Activated naive CD4-positive, alpha-beta T cell treated with anti-CD3 and anti-CD28 coated beads, Interleukin-2, amount 50 U/mL, for 72 hours (primary cell): ENCODE measurements at regions not wholly inside any gene's neighbourhood (a gene's known extent, or its start where the extent isn't known, plus 50 kb on each side); places are given as distances from the start of the nearest gene placed in this dataset.
"Not testable (repeated sequence)": the region's sequence is repeated elsewhere in the genome, so short reads cannot be mapped to it uniquely, and the experiment has no call there.

ENCODE experiments used
- ATAC-seq, 2 donors: fragments of 150-1000 bp; cut with Tn5 transposase; 2 replicates each; pipeline ENCODE4 v1.10.0; 2021; ENCODE audit warnings: mild to moderate bottlenecking in 2 of 2, moderate library complexity in 2 of 2
- DNase-seq, 2 donors: peaks; one replicate each; pipeline ENCODE4 v3.0.0; 2021 to 2022; ENCODE audit warnings: low spot score in 2 of 2
- H3K27ac Mint-ChIP-seq, 2 donors: one replicate each; pipeline ENCODE4 v1.8.0; 2022; ENCODE audit warnings: mild to moderate bottlenecking in 2 of 2, mixed read lengths in 2 of 2
- H3K36me3 Mint-ChIP-seq, 2 donors: one replicate each; pipeline ENCODE4 v1.8.0; 2022; ENCODE audit warnings: mixed read lengths in 2 of 2
- H3K9me3 Mint-ChIP-seq, 2 donors: one replicate each; pipeline ENCODE4 v1.8.0; 2022; ENCODE audit warnings: mixed read lengths in 2 of 2

GRCh38 chr10:108633046-108633445 is 1290.3 kb downstream of the XPNPEP1 start:
- H3K27ac Mint-ChIP-seq: no peak overlapping the region
- DNase-seq: no peak
- H3K9me3 Mint-ChIP-seq: peaks cover 17 to 22% of the 10 kb centered on the region in 2 donors
- H3K36me3 Mint-ChIP-seq: no peaks in the 10 kb centered on the region
- no peak for ATAC-seq

GRCh38 chr10:108632144-108632543 is 1291.2 kb downstream of the XPNPEP1 start:
- DNase-seq (no peak), ATAC-seq (no peak)
- H3K36me3 Mint-ChIP-seq: no peaks in the 10 kb centered on the region

GRCh38 chr10:108631332-108631731 is 1292.0 kb downstream of the XPNPEP1 start:
- Mint-ChIP-seq H3K27ac (no peak overlapping the region), H3K36me3 (no peaks in the 10 kb centered on the region), H3K9me3 (peaks cover 9 to 14% of the 10 kb centered on the region in 2 donors)
- no peak for DNase-seq
- ATAC-seq: no peak

More at GRCh38 chr10:108632144-108632543, 1291.2 kb downstream of the XPNPEP1 start:
- no peak overlapping the region for H3K27ac Mint-ChIP-seq
- H3K9me3 Mint-ChIP-seq: peaks cover 11 to 16% of the 10 kb centered on the region in 2 donors

GRCh38 chr10:108629834-108630233 is 1293.5 kb downstream of the XPNPEP1 start:
- Mint-ChIP-seq H3K9me3 (peaks cover 9 to 17% of the 10 kb centered on the region in 2 donors), H3K36me3 (no peaks in the 10 kb centered on the region), H3K27ac (no peak overlapping the region)
- no peak for DNase-seq
- no peak for ATAC-seq

GRCh38 chr10:108624052-108624451 is 1299.3 kb downstream of the XPNPEP1 start:
- H3K36me3 Mint-ChIP-seq: no peaks in the 10 kb centered on the region
- H3K9me3 Mint-ChIP-seq: peaks cover 0 to 12% of the 10 kb centered on the region in 2 donors
- ATAC-seq: no peak
- no peak for DNase-seq
- H3K27ac Mint-ChIP-seq: no peak overlapping the region

GRCh38 chr10:108620821-108621534 is 1302.3 kb downstream of the XPNPEP1 start:
- no peak for DNase-seq
- no peak for ATAC-seq
- H3K27ac Mint-ChIP-seq: no peak overlapping the region
- peaks cover 0 to 13% of the 10 kb centered on the region in 2 donors for H3K9me3 Mint-ChIP-seq
- no peaks in the 10 kb centered on the region for H3K36me3 Mint-ChIP-seq

GRCh38 chr10:108616559-108617285 is 1306.6 kb downstream of the XPNPEP1 start:
- no peak overlapping the region for H3K27ac Mint-ChIP-seq
- no peaks in the 10 kb centered on the region for H3K36me3 Mint-ChIP-seq
- DNase-seq: no peak
- H3K9me3 Mint-ChIP-seq: peaks cover 6 to 16% of the 10 kb centered on the region in 2 donors
- no peak for ATAC-seq

- Mint-ChIP-seq H3K36me3 (no peaks in the 10 kb centered on the region), H3K9me3 (peaks cover 6 to 11% of the 10 kb centered on the region in 2 donors), H3K27ac (no peak overlapping the region)
- DNase-seq (no peak), ATAC-seq (no peak)
Measured at GRCh38 chr10:108615576-108616320, 1307.6 kb downstream of the XPNPEP1 start.

GRCh38 chr10:108612485-108612884 is 1310.8 kb downstream of the XPNPEP1 start:
- no peak for DNase-seq
- Mint-ChIP-seq H3K27ac (no peak overlapping the region), H3K9me3 (peaks cover 16 to 22% of the 10 kb centered on the region in 2 donors), H3K36me3 (peaks cover 0 to 5% of the 10 kb centered on the region in 2 donors)
- no peak for ATAC-seq

GRCh38 chr10:108608860-108609259 is 1314.5 kb downstream of the XPNPEP1 start:
- no peak overlapping the region for H3K27ac Mint-ChIP-seq
- DNase-seq: no peak
- peaks cover 0 to 5% of the 10 kb centered on the region in 2 donors for H3K36me3 Mint-ChIP-seq
- H3K9me3 Mint-ChIP-seq: peaks cover 17 to 25% of the 10 kb centered on the region in 2 donors
- no peak for ATAC-seq

- ATAC-seq (no peak), DNase-seq (no peak)
- no peak overlapping the region for H3K27ac Mint-ChIP-seq
- peaks cover 11 to 18% of the 10 kb centered on the region in 2 donors for H3K9me3 Mint-ChIP-seq
- no peaks in the 10 kb centered on the region for H3K36me3 Mint-ChIP-seq
Measured at GRCh38 chr10:108601851-108602250, 1321.5 kb downstream of the XPNPEP1 start.

GRCh38 chr10:108600511-108600910 is 1322.8 kb downstream of the XPNPEP1 start:
- not testable (repeated sequence) for ATAC-seq, H3K27ac Mint-ChIP-seq, H3K36me3 Mint-ChIP-seq, DNase-seq
- peaks cover 11 to 13% of the 10 kb centered on the region in 2 donors for H3K9me3 Mint-ChIP-seq

GRCh38 chr10:108599317-108599716 is 1324.0 kb downstream of the XPNPEP1 start:
- H3K36me3 Mint-ChIP-seq, ATAC-seq, DNase-seq, H3K27ac Mint-ChIP-seq: not testable (repeated sequence)
- H3K9me3 Mint-ChIP-seq: peaks cover 11 to 14% of the 10 kb centered on the region in 2 donors

- ATAC-seq (no peak), DNase-seq (no peak)
- Mint-ChIP-seq H3K27ac (no peak overlapping the region), H3K36me3 (no peaks in the 10 kb centered on the region), H3K9me3 (peaks cover 11 to 14% of the 10 kb centered on the region in 2 donors)
Measured at GRCh38 chr10:108598831-108599230, 1324.5 kb downstream of the XPNPEP1 start.

- no peaks in the 10 kb centered on the region for H3K36me3 Mint-ChIP-seq
- DNase-seq: no peak
- no peak for ATAC-seq
- H3K9me3 Mint-ChIP-seq: peaks cover 8 to 14% of the 10 kb centered on the region in 2 donors
- H3K27ac Mint-ChIP-seq: no peak overlapping the region
Measured at GRCh38 chr10:108598320-108598695, 1325.0 kb downstream of the XPNPEP1 start.

- H3K9me3 Mint-ChIP-seq: peaks cover 8 to 14% of the 10 kb centered on the region in 2 donors
- DNase-seq: no peak
- no peak overlapping the region for H3K27ac Mint-ChIP-seq
- ATAC-seq: no peak
- H3K36me3 Mint-ChIP-seq: no peaks in the 10 kb centered on the region
Measured at GRCh38 chr10:108597657-108598319, 1325.5 kb downstream of the XPNPEP1 start.
